ENCODE measurements at regions not wholly inside any gene's neighbourhood (a gene's known extent, or its start where the extent isn't known, plus 50 kb on each side); places are given as distances from the start of the nearest gene placed in this dataset.

DNA sequence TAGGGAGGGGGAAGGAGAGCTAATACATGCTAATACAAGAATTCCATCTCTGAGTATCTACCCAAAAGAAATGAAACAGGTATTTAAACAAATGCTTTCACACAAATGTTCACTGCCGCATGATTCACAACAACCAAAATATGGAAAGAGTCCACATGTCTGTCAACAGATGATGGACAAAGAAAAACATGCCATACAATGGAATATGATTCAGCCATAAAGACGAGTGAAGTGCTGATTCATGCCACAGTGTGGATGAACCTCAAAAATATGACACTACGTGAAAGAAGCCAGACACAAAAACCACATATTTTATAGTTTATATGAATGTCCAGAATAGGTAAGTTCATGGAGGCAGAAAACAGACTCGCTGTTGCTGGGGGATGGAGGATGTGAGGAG lies 321.4 kb downstream of the FOXL1 start:
- Mint-ChIP-seq H3K27ac (no peak overlapping the region; the same call in 1 of the 2 replicates), H3K36me3 (no peaks in the 10 kb centered on the region), H3K4me3 (no peak overlapping the region), H3K27me3 (ENCODE audit: low read depth) (peaks cover 4% of the 10 kb centered on the region), H3K4me1 (peaks cover 32% of the 10 kb centered on the region), H3K9me3 (no peaks in the 10 kb centered on the region)
- CTCF ChIA-PET = interaction anchor here (1.1 kb wide), 1 partner anchor 26 kb away, joined by 4 read pairs; no protein-coding TSS in a partner anchor
- DNase-seq (ENCODE audit: low spot score) = no peak
- POLR2A ChIA-PET = no interaction called here
- no peak for ATAC-seq
- no peak for TF ChIP-seq ZBTB21 (CRISPR knock-in tag; IDR thresholded peaks at IDR 0.05; ENCODE audit: borderline replicate concordance)
- TF ChIP-seq, protein P1, sequence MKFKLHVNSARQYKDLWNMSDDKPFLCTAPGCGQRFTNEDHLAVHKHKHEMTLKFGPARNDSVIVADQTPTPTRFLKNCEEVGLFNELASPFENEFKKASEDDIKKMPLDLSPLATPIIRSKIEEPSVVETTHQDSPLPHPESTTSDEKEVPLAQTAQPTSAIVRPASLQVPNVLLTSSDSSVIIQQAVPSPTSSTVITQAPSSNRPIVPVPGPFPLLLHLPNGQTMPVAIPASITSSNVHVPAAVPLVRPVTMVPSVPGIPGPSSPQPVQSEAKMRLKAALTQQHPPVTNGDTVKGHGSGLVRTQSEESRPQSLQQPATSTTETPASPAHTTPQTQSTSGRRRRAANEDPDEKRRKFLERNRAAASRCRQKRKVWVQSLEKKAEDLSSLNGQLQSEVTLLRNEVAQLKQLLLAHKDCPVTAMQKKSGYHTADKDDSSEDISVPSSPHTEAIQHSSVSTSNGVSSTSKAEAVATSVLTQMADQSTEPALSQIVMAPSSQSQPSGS (CRISPR knock-in tag; IDR thresholded peaks at IDR 0.05; ENCODE audit: borderline replicate concordance, low read depth) = no peak
- no peak for TF ChIP-seq HMGXB4 (CRISPR knock-in tag; IDR thresholded peaks at IDR 0.05)

DNA sequence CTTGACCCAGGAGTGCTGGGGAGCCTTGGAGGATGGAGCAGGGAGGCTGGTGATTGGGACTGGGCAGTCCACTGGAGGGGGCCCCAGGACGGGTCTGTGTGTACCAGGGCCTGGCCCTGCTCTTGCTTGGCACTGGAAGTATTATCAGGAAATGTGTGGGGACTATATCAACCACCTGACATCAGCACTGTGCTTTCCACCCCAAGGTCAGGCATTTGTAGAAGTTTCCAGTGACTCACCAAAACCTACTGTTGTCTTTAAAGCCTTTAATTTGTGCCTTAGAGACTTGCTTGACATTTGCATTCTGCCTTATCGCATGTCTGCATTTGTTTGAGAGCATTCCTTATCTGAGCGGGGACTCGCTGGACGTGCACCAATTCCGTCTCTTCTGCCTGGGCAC lies 323.1 kb downstream of the FOXL1 start:
- CTCF ChIA-PET = no interaction called here

GRCh38 chr16:86902656-86903001 lies 324.3 kb downstream of the FOXL1 start:
- no peaks in the 10 kb centered on the region for H3K36me3 Mint-ChIP-seq
- H3K9me3 Mint-ChIP-seq = no peaks in the 10 kb centered on the region
- DNase-seq (ENCODE audit: low spot score) = no peak
- H3K27me3 Mint-ChIP-seq (ENCODE audit: low read depth) = peaks cover 4% of the 10 kb centered on the region
- H3K4me3 Mint-ChIP-seq = no peak overlapping the region
- CTCF ChIA-PET = no interaction called here
- POLR2A ChIA-PET = no interaction called here
- no peak overlapping the region for H3K27ac Mint-ChIP-seq
- no peak for ATAC-seq
- peaks cover 15% of the 10 kb centered on the region for H3K4me1 Mint-ChIP-seq
- TF ChIP-seq USF1 (CRISPR knock-in tag; IDR thresholded peaks at IDR 0.05) (no peak), NR1H2 (CRISPR knock-in tag; IDR thresholded peaks at IDR 0.05) (no peak), SMAD4 (CRISPR knock-in tag; IDR thresholded peaks at IDR 0.05) (no peak), FOXK1 (CRISPR knock-in tag; IDR thresholded peaks at IDR 0.05) (no peak), CREM (CRISPR knock-in tag; IDR thresholded peaks at IDR 0.05) (no peak), ETV6 (CRISPR knock-in tag; IDR thresholded peaks at IDR 0.05) (no peak), ELF4 (CRISPR knock-in tag; IDR thresholded peaks at IDR 0.05; ENCODE audit: low read depth) (no peak), MXD4 (CRISPR knock-in tag; IDR thresholded peaks at IDR 0.05; ENCODE audit: borderline replicate concordance) (no peak)
- TF ChIP-seq, protein P2, sequence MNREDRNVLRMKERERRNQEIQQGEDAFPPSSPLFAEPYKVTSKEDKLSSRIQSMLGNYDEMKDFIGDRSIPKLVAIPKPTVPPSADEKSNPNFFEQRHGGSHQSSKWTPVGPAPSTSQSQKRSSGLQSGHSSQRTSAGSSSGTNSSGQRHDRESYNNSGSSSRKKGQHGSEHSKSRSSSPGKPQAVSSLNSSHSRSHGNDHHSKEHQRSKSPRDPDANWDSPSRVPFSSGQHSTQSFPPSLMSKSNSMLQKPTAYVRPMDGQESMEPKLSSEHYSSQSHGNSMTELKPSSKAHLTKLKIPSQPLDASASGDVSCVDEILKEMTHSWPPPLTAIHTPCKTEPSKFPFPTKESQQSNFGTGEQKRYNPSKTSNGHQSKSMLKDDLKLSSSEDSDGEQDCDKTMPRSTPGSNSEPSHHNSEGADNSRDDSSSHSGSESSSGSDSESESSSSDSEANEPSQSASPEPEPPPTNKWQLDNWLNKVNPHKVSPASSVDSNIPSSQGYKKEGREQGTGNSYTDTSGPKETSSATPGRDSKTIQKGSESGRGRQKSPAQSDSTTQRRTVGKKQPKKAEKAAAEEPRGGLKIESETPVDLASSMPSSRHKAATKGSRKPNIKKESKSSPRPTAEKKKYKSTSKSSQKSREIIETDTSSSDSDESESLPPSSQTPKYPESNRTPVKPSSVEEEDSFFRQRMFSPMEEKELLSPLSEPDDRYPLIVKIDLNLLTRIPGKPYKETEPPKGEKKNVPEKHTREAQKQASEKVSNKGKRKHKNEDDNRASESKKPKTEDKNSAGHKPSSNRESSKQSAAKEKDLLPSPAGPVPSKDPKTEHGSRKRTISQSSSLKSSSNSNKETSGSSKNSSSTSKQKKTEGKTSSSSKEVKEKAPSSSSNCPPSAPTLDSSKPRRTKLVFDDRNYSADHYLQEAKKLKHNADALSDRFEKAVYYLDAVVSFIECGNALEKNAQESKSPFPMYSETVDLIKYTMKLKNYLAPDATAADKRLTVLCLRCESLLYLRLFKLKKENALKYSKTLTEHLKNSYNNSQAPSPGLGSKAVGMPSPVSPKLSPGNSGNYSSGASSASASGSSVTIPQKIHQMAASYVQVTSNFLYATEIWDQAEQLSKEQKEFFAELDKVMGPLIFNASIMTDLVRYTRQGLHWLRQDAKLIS (CRISPR knock-in tag; IDR thresholded peaks at IDR 0.05; ENCODE audit: borderline replicate concordance) = no peak

More for the DNA sequence above, 323.1 kb downstream of the FOXL1 start:
- no peak for DNase-seq (ENCODE audit: low spot score)
- Mint-ChIP-seq H3K4me1 (peaks cover 18% of the 10 kb centered on the region), H3K36me3 (no peaks in the 10 kb centered on the region), H3K27me3 (ENCODE audit: low read depth) (peaks cover 4% of the 10 kb centered on the region), H3K9me3 (no peaks in the 10 kb centered on the region), H3K4me3 (no peak overlapping the region), H3K27ac (no peak overlapping the region)
- POLR2A ChIA-PET = no interaction called here
- no peak for ATAC-seq
- no peak for TF ChIP-seq ZNF219 (CRISPR knock-in tag; IDR thresholded peaks at IDR 0.05; ENCODE audit: borderline replicate concordance)
- no peak for TF ChIP-seq ZNF416 (CRISPR knock-in tag; IDR thresholded peaks at IDR 0.05)
- TF ChIP-seq ZNF671 (CRISPR knock-in tag; IDR thresholded peaks at IDR 0.05) = no peak
- no peak for TF ChIP-seq FOXJ3 (CRISPR knock-in tag; IDR thresholded peaks at IDR 0.05; ENCODE audit: borderline replicate concordance)
- no peak for TF ChIP-seq SP1 (CRISPR knock-in tag; conservative IDR thresholded peaks at IDR 0.05)
- TF ChIP-seq EMX1 (CRISPR knock-in tag; IDR thresholded peaks at IDR 0.05) = no peak
- TF ChIP-seq ZMAT4 (CRISPR knock-in tag; IDR thresholded peaks at IDR 0.05) = no peak
- TF ChIP-seq, protein P3, sequence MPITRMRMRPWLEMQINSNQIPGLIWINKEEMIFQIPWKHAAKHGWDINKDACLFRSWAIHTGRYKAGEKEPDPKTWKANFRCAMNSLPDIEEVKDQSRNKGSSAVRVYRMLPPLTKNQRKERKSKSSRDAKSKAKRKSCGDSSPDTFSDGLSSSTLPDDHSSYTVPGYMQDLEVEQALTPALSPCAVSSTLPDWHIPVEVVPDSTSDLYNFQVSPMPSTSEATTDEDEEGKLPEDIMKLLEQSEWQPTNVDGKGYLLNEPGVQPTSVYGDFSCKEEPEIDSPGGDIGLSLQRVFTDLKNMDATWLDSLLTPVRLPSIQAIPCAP (CRISPR knock-in tag; IDR thresholded peaks at IDR 0.05) = no peak
- TF ChIP-seq, protein P4, sequence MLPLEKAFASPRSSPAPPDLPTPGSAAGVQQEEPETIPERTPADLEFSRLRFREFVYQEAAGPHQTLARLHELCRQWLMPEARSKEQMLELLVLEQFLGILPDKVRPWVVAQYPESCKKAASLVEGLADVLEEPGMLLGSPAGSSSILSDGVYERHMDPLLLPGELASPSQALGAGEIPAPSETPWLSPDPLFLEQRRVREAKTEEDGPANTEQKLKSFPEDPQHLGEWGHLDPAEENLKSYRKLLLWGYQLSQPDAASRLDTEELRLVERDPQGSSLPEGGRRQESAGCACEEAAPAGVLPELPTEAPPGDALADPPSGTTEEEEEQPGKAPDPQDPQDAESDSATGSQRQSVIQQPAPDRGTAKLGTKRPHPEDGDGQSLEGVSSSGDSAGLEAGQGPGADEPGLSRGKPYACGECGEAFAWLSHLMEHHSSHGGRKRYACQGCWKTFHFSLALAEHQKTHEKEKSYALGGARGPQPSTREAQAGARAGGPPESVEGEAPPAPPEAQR (CRISPR knock-in tag; IDR thresholded peaks at IDR 0.05) = no peak
- TF ChIP-seq TP53 (CRISPR knock-in tag; IDR thresholded peaks at IDR 0.05) = no peak
- TF ChIP-seq, protein P5, sequence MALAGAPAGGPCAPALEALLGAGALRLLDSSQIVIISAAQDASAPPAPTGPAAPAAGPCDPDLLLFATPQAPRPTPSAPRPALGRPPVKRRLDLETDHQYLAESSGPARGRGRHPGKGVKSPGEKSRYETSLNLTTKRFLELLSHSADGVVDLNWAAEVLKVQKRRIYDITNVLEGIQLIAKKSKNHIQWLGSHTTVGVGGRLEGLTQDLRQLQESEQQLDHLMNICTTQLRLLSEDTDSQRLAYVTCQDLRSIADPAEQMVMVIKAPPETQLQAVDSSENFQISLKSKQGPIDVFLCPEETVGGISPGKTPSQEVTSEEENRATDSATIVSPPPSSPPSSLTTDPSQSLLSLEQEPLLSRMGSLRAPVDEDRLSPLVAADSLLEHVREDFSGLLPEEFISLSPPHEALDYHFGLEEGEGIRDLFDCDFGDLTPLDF (CRISPR knock-in tag; IDR thresholded peaks at IDR 0.05) = no peak
